SK-N-MC (cell line): ENCODE measurements at regions not wholly inside any gene's neighbourhood (a gene's known extent, or its start where the extent isn't known, plus 50 kb on each side); places are given as distances from the start of the nearest gene placed in this dataset.
A peak's percentile ranks its signal among the peaks of the same experiment; 100 is the strongest.

Experiments used
- DNase-seq: peaks from one replicate; pipeline ENCODE4 v3.0.0-alpha.2; 2011; ENCODE audit warnings: low read depth, low spot score
- H3K27ac ChIP-seq: fragments of 200-600 bp; sonication (generic); 2 replicates; pipeline ENCODE4 v1.5.1; 2016; ENCODE audit warnings: mixed run types
- H3K36me3 ChIP-seq: fragments of 200-600 bp; sonication (generic); 2 replicates; pipeline ENCODE4 v1.6.1; 2017; ENCODE audit warnings: antibody characterized with exemption, low read length, mixed read lengths; ENCODE audit not compliant: insufficient read depth
- H3K4me3 ChIP-seq: fragments of 200-600 bp; sonication (generic); 2 replicates; pipeline ENCODE4 v1.5.1; 2016
- H3K9ac ChIP-seq: fragments of 200-600 bp; sonication (generic); 2 replicates; pipeline ENCODE4 v1.8.0; 2017; ENCODE audit warnings: mixed run types, mixed read lengths; ENCODE audit not compliant: insufficient read length
- H3K9me3 ChIP-seq: fragments of 200-600 bp; sonication (generic); 2 replicates; pipeline ENCODE4 v1.6.1; 2017; ENCODE audit warnings: low read depth, mild to moderate bottlenecking, antibody characterized with exemption, low read length, moderate library complexity, mixed read lengths
- EZH2 ChIP-seq: fragments of 200-600 bp; sonication (generic); IDR thresholded peaks from one replicate; pipeline ENCODE4 v1.6.1; 2017; ENCODE audit warnings: antibody characterized with exemption
- FOXP2 ChIP-seq: optimal IDR thresholded peaks from 2 replicates; pipeline ENCODE3; 2011; ENCODE audit warnings: mild to moderate bottlenecking, moderate library complexity; ENCODE audit not compliant: insufficient read depth; ENCODE audit errors: extremely low read length, control extremely low read depth
- POLR2AphosphoS5 ChIP-seq: IDR thresholded peaks from 2 replicates; pipeline ENCODE4 v1.6.1; 2012; ENCODE audit warnings: mild to moderate bottlenecking, low read depth, low read length, borderline replicate concordance

- Histone ChIP-seq H3K36me3 (no peaks in the 10 kb centered on the region), H3K9ac (no peak overlapping the region), H3K4me3 (no peak overlapping the region), H3K27ac (no peak overlapping the region), H3K9me3 (no peaks in the 10 kb centered on the region)
- no peak for DNase-seq
- TF ChIP-seq FOXP2 (no peak), POLR2AphosphoS5 (no peak), EZH2 (no peak)
Observed at GRCh38 chr15:99440551-99441443, 125.0 kb upstream of the MEF2A start.

DNA sequence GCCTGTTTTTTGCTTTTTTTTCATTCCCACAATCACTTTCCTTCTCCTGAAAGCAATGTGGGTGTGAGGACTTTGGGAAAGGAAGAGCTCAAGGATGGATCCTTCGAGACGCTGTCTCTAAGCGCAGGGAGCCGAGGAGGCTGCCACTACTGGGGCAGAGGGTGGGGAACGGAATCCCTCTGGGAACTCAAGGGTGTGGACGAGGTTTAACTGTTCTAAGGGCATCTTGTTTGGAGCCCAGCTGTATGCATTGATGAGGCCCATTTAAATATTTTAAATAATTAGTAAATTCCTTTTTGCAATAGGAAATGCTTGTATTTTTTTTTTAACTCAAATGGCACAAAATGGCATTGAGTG is 124.4 kb upstream of the MEF2A start:
- TF ChIP-seq EZH2 (no peak), POLR2AphosphoS5 (no peak), FOXP2 (no peak)
- Histone ChIP-seq H3K36me3 (no peaks in the 10 kb centered on the region), H3K27ac (no peak overlapping the region), H3K4me3 (no peak overlapping the region), H3K9me3 (no peaks in the 10 kb centered on the region), H3K9ac (no peak overlapping the region)
- DNase-seq: no peak

- H3K9ac ChIP-seq: peak overlapping the region; percentile 15
- no peaks in the 10 kb centered on the region for H3K36me3 ChIP-seq
- no peak overlapping the region for H3K4me3 ChIP-seq
- no peak for TF ChIP-seq POLR2AphosphoS5
- TF ChIP-seq FOXP2: no peak
- TF ChIP-seq EZH2: no peak
- DNase-seq: no peak
- H3K27ac ChIP-seq: peak overlapping the region; percentile 76; the same call in 1 of the 2 replicates
- no peaks in the 10 kb centered on the region for H3K9me3 ChIP-seq
Observed at GRCh38 chr15:99441871-99442251, 123.9 kb upstream of the MEF2A start.

DNA sequence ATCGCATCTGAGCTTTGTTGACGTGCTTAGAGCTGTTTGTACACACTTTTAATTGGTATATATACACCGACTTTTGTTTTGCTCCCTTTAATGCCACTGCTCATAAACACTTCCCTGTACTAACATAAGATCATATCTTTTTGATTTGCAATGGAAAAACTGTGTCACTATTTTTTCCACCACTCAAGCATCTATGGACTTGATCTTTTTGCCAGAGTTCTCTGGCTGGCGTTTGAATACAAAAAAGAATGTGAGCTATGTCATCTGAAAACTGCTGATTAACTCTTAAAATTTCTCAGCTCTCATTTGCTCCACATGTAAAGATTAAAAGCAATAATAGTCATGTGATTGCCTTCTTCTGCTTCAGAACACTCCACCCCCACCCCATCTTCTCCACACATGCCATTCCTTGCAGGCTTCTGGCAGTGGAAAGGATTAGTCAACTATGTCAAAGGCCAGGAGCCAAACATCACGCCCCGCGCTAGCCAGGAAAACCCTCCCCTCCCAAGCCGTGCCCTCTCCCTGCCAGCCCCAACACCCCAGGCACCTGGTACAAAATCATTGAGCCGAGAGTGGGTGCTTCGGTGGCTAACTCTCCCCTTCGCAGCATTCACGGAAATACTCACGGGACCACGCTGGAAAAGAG is 123.4 kb upstream of the MEF2A start:
- TF ChIP-seq EZH2: no peak
- TF ChIP-seq FOXP2: no peak
- TF ChIP-seq POLR2AphosphoS5: no peak
- H3K36me3 ChIP-seq: no peaks in the 10 kb centered on the region
- no peaks in the 10 kb centered on the region for H3K9me3 ChIP-seq
- peak overlapping the region; percentile 76; the same call in 1 of the 2 replicates for H3K27ac ChIP-seq
- 0 out of 2 replicates have a peak overlapping the region, but pooled peaks have one; percentile 22 for H3K4me3 ChIP-seq
- DNase-seq: no peak
- H3K9ac ChIP-seq: peak overlapping the region; percentile 15

- no peak for TF ChIP-seq FOXP2
- TF ChIP-seq POLR2AphosphoS5: no peak
- no peak for TF ChIP-seq EZH2
- DNase-seq: no peak
- H3K9ac ChIP-seq: no peak overlapping the region
- no peaks in the 10 kb centered on the region for H3K36me3 ChIP-seq
- no peak overlapping the region for H3K27ac ChIP-seq
- no peak overlapping the region for H3K4me3 ChIP-seq
- H3K9me3 ChIP-seq: no peaks in the 10 kb centered on the region
Observed at GRCh38 chr15:99443056-99443756, 122.6 kb upstream of the MEF2A start.

DNA sequence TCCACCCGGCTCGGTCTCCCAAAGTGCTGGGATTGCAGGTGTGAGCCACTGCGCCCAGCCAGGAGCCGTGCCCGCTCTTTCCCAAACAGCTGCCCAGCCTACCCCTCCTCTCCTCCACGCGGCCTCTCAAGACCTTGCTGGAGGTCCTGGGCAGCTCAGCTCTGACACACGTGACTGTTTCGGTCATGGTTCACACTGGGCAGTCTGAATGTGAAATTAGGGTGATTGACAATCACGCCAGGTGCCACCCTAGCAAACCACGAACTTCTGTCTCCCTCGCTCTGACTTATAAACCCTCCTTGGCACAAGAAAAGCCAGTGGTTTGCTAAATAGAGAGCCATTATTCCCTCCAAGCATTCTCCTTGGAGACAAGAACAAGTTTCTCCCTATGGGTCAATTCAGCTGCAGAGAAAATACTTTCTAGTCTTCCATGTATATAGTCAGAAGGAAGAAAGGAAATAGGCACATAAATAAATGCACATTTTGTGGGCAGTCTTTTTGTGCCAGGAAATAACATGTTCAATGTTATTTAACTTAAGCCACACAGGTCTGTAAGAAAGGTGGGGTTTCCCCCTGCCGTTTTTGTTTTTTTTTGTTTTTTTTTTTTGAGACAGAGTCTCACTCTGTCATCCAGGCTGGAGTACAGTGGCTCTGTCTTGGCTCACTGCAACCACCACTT is 121.9 kb upstream of the MEF2A start:
- Histone ChIP-seq H3K27ac (no peak overlapping the region), H3K36me3 (no peaks in the 10 kb centered on the region), H3K4me3 (no peak overlapping the region), H3K9me3 (no peaks in the 10 kb centered on the region), H3K9ac (no peak overlapping the region)
- no peak for TF ChIP-seq FOXP2
- no peak for TF ChIP-seq EZH2
- TF ChIP-seq POLR2AphosphoS5: no peak
- no peak for DNase-seq

DNA sequence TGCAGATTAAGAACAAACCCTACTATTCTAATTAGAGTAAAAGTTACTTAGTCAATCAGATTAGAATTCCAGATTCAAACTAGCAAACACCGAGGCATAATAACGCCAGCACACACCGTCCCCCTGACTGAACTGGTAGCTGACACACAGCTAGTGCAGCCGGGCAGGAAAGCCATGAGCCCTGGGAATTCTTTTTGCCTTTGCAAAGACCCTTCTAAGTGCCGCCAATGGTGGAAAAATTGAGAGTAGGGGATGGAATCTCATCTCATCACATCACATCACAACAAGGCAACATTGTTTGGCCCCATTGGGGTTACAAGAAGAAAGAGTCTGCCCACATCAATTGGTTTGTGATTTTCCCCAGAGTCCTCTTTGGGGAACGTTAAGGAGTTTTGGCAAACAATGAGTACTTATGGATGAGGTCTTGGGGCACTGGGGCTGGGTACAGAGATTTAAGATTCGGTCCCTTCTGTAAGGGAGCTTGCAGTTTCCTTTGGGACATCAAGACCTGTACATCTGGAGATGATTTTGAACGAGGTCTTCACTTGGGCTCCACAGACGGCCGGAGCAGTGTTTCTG is 120.4 kb upstream of the MEF2A start:
- Histone ChIP-seq H3K36me3 (no peaks in the 10 kb centered on the region), H3K27ac (no peak overlapping the region), H3K9ac (no peak overlapping the region), H3K4me3 (no peak overlapping the region), H3K9me3 (no peaks in the 10 kb centered on the region)
- no peak for TF ChIP-seq FOXP2
- TF ChIP-seq EZH2: no peak
- no peak for TF ChIP-seq POLR2AphosphoS5
- no peak for DNase-seq
